ENCODE measurements at regions not wholly inside any gene's neighbourhood (a gene's known extent, or its start where the extent isn't known, plus 50 kb on each side); places are given as distances from the start of the nearest gene placed in this dataset.

DNA sequence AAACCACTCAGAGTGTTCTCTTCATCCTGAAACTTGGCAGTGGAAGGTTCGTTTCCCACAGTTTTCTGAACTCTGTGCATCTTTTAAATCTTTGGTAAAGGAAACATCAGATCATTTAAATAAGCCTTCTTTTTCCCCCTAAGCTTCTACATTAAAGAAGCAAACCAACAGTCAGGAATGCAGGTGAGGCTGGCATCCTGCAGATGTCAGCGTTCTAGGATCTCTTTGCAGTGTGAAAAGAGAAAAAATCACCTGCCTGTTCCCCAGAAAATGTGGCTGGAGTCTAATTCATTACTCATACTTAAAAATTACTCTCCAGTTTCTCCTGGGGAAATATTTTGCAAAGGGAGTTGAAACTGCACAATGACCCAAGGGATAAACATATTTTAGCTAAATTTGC, 64.5 kb upstream of the ZCCHC2 start:
- Histone ChIP-seq H3K4me3 (ENCODE audit: low read depth in 2 of 2, low read length in 2 of 2) (no peak overlapping the region), H3K9me3 (ENCODE audit: control insufficient read depth, insufficient read depth, low read depth, low read length) (no peaks in the 10 kb centered on the region), H3K4me1 (ENCODE audit: control insufficient read depth, insufficient read depth, low read length) (peaks cover 4% of the 10 kb centered on the region), H3K27me3 (ENCODE audit: control insufficient read depth, insufficient read depth, low read length) (no peaks in the 10 kb centered on the region), H3K27ac (ENCODE audit: low read length) (no peak overlapping the region), H3K36me3 (ENCODE audit: control insufficient read depth, insufficient read depth, low read length) (no peaks in the 10 kb centered on the region)
- DNase-seq (ENCODE audit: low read depth, low spot score) (no peak), ATAC-seq (no peak)
- ChIA-PET POLR2A (no interaction called here), CTCF (no interaction called here)
- peak; percentile 25; the same call in 1 of the 2 replicates for TF ChIP-seq CTCF (IDR thresholded peaks at IDR 0.05)
- no peak for TF ChIP-seq TCF7L2 (IDR thresholded peaks at IDR 0.05; ENCODE audit: low read depth, low read length)
- BruUV-seq (replicated peaks): no TSS peak
- in situ Hi-C loops (cut with HindIII; ENCODE audit: low pct_unique_long_range_greater_than_20kb, low sequenced_read_pairs) (no loop called here), intact Hi-C loops (cut with micrococcal nuclease; ENCODE audit: unreplicated experiment) (no loop called here)

DNA sequence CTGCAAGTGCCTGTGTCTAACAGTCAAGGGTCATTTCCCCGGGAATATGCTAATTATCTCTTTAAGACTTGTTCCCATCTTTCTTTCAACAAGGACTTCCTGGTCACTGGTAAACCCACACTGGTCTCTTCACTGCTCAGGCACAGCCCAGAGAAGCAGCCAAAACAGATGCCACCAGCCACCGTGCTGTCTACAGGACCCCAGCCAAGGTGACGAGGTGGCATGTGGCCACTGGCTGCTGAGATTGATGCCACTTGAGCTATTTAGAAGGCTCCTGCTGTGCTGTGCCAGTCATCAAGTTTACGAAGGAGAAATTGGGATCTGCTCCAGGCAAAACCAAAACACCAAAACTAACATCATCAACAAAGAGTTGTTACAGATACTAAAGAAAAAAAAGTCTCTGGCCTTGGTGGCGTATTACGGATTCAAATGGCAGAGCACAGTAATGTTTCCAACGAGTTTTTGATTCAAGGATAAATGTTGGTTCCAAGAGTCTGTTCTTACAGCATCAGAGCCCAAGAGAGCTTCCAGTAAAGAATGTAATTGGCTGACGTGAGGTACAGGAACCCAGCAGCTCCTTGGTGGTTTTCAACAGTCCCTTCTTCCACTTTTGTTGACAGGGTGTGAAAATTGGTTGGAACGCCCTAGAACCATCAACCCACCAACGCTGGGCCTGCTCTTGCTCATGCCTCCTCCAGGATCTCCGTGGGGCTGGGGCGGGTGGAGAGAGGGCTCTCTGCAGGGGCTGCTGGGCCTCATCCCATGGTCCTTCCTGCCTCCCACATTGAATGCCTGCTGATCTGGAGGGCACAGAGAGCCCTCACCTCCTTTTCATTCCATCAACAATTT, 63.7 kb upstream of the ZCCHC2 start:
- Histone ChIP-seq H3K36me3 (ENCODE audit: control insufficient read depth, insufficient read depth, low read length) (no peaks in the 10 kb centered on the region), H3K27me3 (ENCODE audit: control insufficient read depth, insufficient read depth, low read length) (no peaks in the 10 kb centered on the region), H3K4me3 (ENCODE audit: low read depth in 2 of 2, low read length in 2 of 2) (no peak overlapping the region), H3K9me3 (ENCODE audit: control insufficient read depth, insufficient read depth, low read depth, low read length) (no peaks in the 10 kb centered on the region), H3K27ac (ENCODE audit: low read length) (0 out of 2 replicates have a peak overlapping the region, but pooled peaks have one; percentile 23), H3K4me1 (ENCODE audit: control insufficient read depth, insufficient read depth, low read length) (peaks cover 4% of the 10 kb centered on the region)
- no TSS peak for BruUV-seq (replicated peaks)
- in situ Hi-C loops (cut with HindIII; ENCODE audit: low pct_unique_long_range_greater_than_20kb, low sequenced_read_pairs) (no loop called here), intact Hi-C loops (cut with micrococcal nuclease; ENCODE audit: unreplicated experiment) (no loop called here)
- DNase-seq (ENCODE audit: low read depth, low spot score) (no peak), ATAC-seq (no peak)
- TF ChIP-seq POLR2AphosphoS5 (IDR thresholded peaks at IDR 0.05; ENCODE audit: low read depth, low read length): no peak
- TF ChIP-seq REST (IDR thresholded peaks at IDR 0.05; ENCODE audit: insufficient read depth in 1 of 2, low read depth in 2 of 2, low read length in 1 of 2): no peak
- no peak for TF ChIP-seq CTCF (IDR thresholded peaks at IDR 0.05)
- TF ChIP-seq TCF7L2 (IDR thresholded peaks at IDR 0.05; ENCODE audit: low read depth, low read length): no peak
- TF ChIP-seq SIN3A (IDR thresholded peaks at IDR 0.05; ENCODE audit: borderline replicate concordance, insufficient read depth, low read depth, low read length): no peak
- ChIA-PET CTCF (no interaction called here), POLR2A (no interaction called here)
